ENCODE measurements at regions not wholly inside any gene's neighbourhood (a gene's known extent, or its start where the extent isn't known, plus 50 kb on each side); places are given as distances from the start of the nearest gene placed in this dataset.

DNA sequence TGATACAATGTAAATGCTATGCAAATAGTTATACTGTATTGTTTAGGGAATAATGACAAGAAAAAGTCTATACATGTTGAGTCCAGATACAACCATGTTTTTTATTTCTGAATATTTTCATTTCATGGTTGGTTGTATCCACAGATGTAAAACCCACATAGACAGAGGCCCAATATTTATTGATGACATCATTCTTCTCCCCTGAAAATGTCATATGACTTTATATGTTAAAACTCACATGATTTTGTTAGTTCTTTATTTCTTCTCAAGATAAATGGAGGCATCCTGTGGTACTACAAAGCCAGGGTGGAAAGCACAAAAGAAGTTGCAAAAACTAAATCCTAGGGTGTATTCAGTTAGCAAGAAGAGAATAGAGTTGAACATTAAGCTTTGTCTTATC, 149.3 kb upstream of the GLRA2 start (continued):
- TF ChIP-seq, protein P1, sequence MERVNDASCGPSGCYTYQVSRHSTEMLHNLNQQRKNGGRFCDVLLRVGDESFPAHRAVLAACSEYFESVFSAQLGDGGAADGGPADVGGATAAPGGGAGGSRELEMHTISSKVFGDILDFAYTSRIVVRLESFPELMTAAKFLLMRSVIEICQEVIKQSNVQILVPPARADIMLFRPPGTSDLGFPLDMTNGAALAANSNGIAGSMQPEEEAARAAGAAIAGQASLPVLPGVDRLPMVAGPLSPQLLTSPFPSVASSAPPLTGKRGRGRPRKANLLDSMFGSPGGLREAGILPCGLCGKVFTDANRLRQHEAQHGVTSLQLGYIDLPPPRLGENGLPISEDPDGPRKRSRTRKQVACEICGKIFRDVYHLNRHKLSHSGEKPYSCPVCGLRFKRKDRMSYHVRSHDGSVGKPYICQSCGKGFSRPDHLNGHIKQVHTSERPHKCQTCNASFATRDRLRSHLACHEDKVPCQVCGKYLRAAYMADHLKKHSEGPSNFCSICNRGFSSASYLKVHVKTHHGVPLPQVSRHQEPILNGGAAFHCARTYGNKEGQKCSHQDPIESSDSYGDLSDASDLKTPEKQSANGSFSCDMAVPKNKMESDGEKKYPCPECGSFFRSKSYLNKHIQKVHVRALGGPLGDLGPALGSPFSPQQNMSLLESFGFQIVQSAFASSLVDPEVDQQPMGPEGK (CRISPR knock-in tag; IDR thresholded peaks at IDR 0.05; ENCODE audit: borderline replicate concordance), result no peak
- TF ChIP-seq TOX (CRISPR knock-in tag; IDR thresholded peaks at IDR 0.05; ENCODE audit: borderline replicate concordance) (no peak), SNAI2 (CRISPR knock-in tag; IDR thresholded peaks at IDR 0.05) (no peak), ZC3H10 (CRISPR knock-in tag; IDR thresholded peaks at IDR 0.05) (no peak), ZNF8 (CRISPR knock-in tag; IDR thresholded peaks at IDR 0.05) (no peak), ARNTL (CRISPR knock-in tag; IDR thresholded peaks at IDR 0.05; ENCODE audit: borderline replicate concordance, low read depth) (no peak), ESRRG (CRISPR knock-in tag; IDR thresholded peaks at IDR 0.05) (no peak), PPARA (CRISPR knock-in tag; IDR thresholded peaks at IDR 0.05; ENCODE audit: borderline replicate concordance) (no peak)
- TF ChIP-seq, protein P2, sequence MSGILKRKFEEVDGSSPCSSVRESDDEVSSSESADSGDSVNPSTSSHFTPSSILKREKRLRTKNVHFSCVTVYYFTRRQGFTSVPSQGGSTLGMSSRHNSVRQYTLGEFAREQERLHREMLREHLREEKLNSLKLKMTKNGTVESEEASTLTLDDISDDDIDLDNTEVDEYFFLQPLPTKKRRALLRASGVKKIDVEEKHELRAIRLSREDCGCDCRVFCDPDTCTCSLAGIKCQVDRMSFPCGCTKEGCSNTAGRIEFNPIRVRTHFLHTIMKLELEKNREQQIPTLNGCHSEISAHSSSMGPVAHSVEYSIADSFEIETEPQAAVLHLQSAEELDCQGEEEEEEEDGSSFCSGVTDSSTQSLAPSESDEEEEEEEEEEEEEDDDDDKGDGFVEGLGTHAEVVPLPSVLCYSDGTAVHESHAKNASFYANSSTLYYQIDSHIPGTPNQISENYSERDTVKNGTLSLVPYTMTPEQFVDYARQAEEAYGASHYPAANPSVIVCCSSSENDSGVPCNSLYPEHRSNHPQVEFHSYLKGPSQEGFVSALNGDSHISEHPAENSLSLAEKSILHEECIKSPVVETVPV (CRISPR knock-in tag; IDR thresholded peaks at IDR 0.05), result no peak

DNA sequence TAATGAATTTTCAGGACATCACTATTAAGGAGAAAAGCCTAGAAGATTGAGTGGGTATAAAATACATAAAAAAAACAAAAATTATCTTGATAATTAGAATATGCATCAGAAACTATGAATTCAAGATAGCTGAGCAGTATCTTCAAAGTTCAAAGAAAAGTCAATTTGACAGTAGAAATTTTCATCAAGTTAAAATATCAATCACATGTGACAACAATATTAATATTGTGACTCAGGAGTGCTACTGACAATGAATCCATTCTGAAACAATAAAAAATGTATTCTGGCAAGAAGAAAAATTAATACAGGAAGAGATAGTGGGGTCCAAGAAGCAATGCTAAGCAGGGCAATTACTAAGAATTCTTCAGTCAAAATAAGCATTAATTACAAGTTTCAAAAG, 151.9 kb upstream of the GLRA2 start:
- ATAC-seq, result no peak
- no peak for TF ChIP-seq ZNF565 (CRISPR knock-in tag; conservative IDR thresholded peaks at IDR 0.05; ENCODE audit: low read depth)
- TF ChIP-seq, protein P1 (CRISPR knock-in tag; IDR thresholded peaks at IDR 0.05; ENCODE audit: borderline replicate concordance), result no peak
- TF ChIP-seq, protein P2 (CRISPR knock-in tag; IDR thresholded peaks at IDR 0.05), result no peak
- TF ChIP-seq ARNTL (CRISPR knock-in tag; IDR thresholded peaks at IDR 0.05; ENCODE audit: borderline replicate concordance, low read depth), result no peak
- TF ChIP-seq PPARA (CRISPR knock-in tag; IDR thresholded peaks at IDR 0.05; ENCODE audit: borderline replicate concordance), result no peak
- TF ChIP-seq SNAI2 (CRISPR knock-in tag; IDR thresholded peaks at IDR 0.05), result no peak
- TF ChIP-seq ISL1 (CRISPR knock-in tag; IDR thresholded peaks at IDR 0.05), result no peak
- no peak for TF ChIP-seq OSR1 (CRISPR knock-in tag; IDR thresholded peaks at IDR 0.05)
- TF ChIP-seq, protein P3, sequence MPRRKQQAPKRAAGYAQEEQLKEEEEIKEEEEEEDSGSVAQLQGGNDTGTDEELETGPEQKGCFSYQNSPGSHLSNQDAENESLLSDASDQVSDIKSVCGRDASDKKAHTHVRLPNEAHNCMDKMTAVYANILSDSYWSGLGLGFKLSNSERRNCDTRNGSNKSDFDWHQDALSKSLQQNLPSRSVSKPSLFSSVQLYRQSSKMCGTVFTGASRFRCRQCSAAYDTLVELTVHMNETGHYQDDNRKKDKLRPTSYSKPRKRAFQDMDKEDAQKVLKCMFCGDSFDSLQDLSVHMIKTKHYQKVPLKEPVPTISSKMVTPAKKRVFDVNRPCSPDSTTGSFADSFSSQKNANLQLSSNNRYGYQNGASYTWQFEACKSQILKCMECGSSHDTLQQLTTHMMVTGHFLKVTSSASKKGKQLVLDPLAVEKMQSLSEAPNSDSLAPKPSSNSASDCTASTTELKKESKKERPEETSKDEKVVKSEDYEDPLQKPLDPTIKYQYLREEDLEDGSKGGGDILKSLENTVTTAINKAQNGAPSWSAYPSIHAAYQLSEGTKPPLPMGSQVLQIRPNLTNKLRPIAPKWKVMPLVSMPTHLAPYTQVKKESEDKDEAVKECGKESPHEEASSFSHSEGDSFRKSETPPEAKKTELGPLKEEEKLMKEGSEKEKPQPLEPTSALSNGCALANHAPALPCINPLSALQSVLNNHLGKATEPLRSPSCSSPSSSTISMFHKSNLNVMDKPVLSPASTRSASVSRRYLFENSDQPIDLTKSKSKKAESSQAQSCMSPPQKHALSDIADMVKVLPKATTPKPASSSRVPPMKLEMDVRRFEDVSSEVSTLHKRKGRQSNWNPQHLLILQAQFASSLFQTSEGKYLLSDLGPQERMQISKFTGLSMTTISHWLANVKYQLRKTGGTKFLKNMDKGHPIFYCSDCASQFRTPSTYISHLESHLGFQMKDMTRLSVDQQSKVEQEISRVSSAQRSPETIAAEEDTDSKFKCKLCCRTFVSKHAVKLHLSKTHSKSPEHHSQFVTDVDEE (CRISPR knock-in tag; IDR thresholded peaks at IDR 0.05), result no peak
- no peak for TF ChIP-seq ZFP3 (CRISPR knock-in tag; IDR thresholded peaks at IDR 0.05)
- no peak for TF ChIP-seq TCF4 (CRISPR knock-in tag; IDR thresholded peaks at IDR 0.05; ENCODE audit: borderline replicate concordance)
- TF ChIP-seq, protein P4, sequence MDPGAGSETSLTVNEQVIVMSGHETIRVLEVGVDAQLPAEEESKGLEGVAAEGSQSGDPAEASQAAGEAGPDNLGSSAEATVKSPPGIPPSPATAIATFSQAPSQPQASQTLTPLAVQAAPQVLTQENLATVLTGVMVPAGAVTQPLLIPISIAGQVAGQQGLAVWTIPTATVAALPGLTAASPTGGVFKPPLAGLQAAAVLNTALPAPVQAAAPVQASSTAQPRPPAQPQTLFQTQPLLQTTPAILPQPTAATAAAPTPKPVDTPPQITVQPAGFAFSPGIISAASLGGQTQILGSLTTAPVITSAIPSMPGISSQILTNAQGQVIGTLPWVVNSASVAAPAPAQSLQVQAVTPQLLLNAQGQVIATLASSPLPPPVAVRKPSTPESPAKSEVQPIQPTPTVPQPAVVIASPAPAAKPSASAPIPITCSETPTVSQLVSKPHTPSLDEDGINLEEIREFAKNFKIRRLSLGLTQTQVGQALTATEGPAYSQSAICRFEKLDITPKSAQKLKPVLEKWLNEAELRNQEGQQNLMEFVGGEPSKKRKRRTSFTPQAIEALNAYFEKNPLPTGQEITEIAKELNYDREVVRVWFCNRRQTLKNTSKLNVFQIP (CRISPR knock-in tag; IDR thresholded peaks at IDR 0.05; ENCODE audit: borderline replicate concordance, low read depth), result no peak
- no peak for TF ChIP-seq GLIS3 (CRISPR knock-in tag; IDR thresholded peaks at IDR 0.05)
- TF ChIP-seq ZNF8 (CRISPR knock-in tag; IDR thresholded peaks at IDR 0.05), result no peak
- TF ChIP-seq, protein P5, sequence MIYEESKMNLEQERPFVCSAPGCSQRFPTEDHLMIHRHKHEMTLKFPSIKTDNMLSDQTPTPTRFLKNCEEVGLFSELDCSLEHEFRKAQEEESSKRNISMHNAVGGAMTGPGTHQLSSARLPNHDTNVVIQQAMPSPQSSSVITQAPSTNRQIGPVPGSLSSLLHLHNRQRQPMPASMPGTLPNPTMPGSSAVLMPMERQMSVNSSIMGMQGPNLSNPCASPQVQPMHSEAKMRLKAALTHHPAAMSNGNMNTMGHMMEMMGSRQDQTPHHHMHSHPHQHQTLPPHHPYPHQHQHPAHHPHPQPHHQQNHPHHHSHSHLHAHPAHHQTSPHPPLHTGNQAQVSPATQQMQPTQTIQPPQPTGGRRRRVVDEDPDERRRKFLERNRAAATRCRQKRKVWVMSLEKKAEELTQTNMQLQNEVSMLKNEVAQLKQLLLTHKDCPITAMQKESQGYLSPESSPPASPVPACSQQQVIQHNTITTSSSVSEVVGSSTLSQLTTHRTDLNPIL (CRISPR knock-in tag; IDR thresholded peaks at IDR 0.05; ENCODE audit: low read depth), result no peak
- no peak for TF ChIP-seq BACH2 (CRISPR knock-in tag; IDR thresholded peaks at IDR 0.05; ENCODE audit: borderline replicate concordance)
- no peak for TF ChIP-seq CSDC2 (CRISPR knock-in tag; IDR thresholded peaks at IDR 0.05)
